OCI-LY1 (cell line): ENCODE measurements at regions not wholly inside any gene's neighbourhood (a gene's known extent, or its start where the extent isn't known, plus 50 kb on each side); places are given as distances from the start of the nearest gene placed in this dataset.

ENCODE experiments used
- H2AFZ ChIP-seq: fragments of 200-600 bp; sonication (generic), shearing (Covaris generic); 2 replicates; pipeline ENCODE4 v1.6.0; 2014; ENCODE audit warnings: antibody characterized with exemption, mild to moderate bottlenecking, low read length
- H3F3A ChIP-seq: fragments of 200-600 bp; sonication (generic), shearing (Covaris generic); 2 replicates; pipeline ENCODE4 v1.6.0; 2014; ENCODE audit warnings: mild to moderate bottlenecking, antibody characterized with exemption, low read length, moderate library complexity; ENCODE audit not compliant: insufficient read depth
- H3K27ac ChIP-seq: fragments of 200-600 bp; sonication (generic); 2 replicates; pipeline ENCODE4 v1.5.1; 2014; ENCODE audit warnings: low read length, mixed run types, mild to moderate bottlenecking, low read depth; ENCODE audit not compliant: poor library complexity, severe bottlenecking
- H3K27me3 ChIP-seq: fragments of 200-600 bp; sonication (generic); 2 replicates; pipeline ENCODE4 v1.6.0; 2014; ENCODE audit warnings: antibody characterized with exemption, mild to moderate bottlenecking, low read length, moderate library complexity; ENCODE audit not compliant: insufficient read depth
- H3K36me3 ChIP-seq: fragments of 200-600 bp; sonication (generic); 2 replicates; pipeline ENCODE4 v1.6.1; 2014; ENCODE audit warnings: mild to moderate bottlenecking, antibody characterized with exemption, low read length, moderate library complexity, mixed read lengths; ENCODE audit not compliant: insufficient read depth
- H3K4me1 ChIP-seq: fragments of 200-600 bp; sonication (generic); 2 replicates; pipeline ENCODE4 v1.5.1; 2014; ENCODE audit warnings: mild to moderate bottlenecking, low read length, moderate library complexity; ENCODE audit not compliant: insufficient read depth, severe bottlenecking
- H3K4me2 ChIP-seq: fragments of 200-600 bp; sonication (generic), shearing (Covaris generic); 2 replicates; pipeline ENCODE4 v1.6.1; 2014; ENCODE audit warnings: low read length
- H3K4me3 ChIP-seq: fragments of 200-600 bp; sonication (generic); 2 replicates; pipeline ENCODE4 v1.5.1; 2014; ENCODE audit warnings: low read length, low read depth, mild to moderate bottlenecking, mixed read lengths; ENCODE audit not compliant: poor library complexity, severe bottlenecking
- H3K79me2 ChIP-seq: fragments of 200-600 bp; shearing (Covaris generic); 2 replicates; pipeline ENCODE4 v1.6.1; 2016; ENCODE audit warnings: mixed run types, low read length, mixed read lengths; ENCODE audit not compliant: insufficient read depth
- H3K9ac ChIP-seq: fragments of 200-600 bp; sonication (generic), shearing (Covaris generic); 2 replicates; pipeline ENCODE4 v1.6.1; 2014; ENCODE audit warnings: mild to moderate bottlenecking, low read length, mixed read lengths
- H3K9me2 ChIP-seq: fragments of 200-600 bp; sonication (generic), shearing (Covaris generic); 2 replicates; pipeline ENCODE4 v1.6.1; 2014; ENCODE audit warnings: low read depth, mild to moderate bottlenecking, low read length, mixed read lengths
- H3K9me3 ChIP-seq: fragments of 200-600 bp; shearing (Covaris generic); 2 replicates; pipeline ENCODE4 v1.6.1; 2014; ENCODE audit warnings: low read length, mixed read lengths
- H4K20me1 ChIP-seq: fragments of 200-600 bp; sonication (generic), shearing (Covaris generic); 2 replicates; pipeline ENCODE4 v1.6.0; 2016; ENCODE audit warnings: mild to moderate bottlenecking, low read length; ENCODE audit not compliant: insufficient read depth
- EZH2 ChIP-seq: fragments of 200-600 bp; sonication (generic), shearing (Covaris generic); IDR thresholded peaks from 2 replicates; pipeline ENCODE4 v1.8.0; 2017; ENCODE audit warnings: borderline replicate concordance, mixed run types, mild to moderate bottlenecking, antibody characterized with exemption, low read length, moderate library complexity, mixed read lengths
- TF ChIP-seq, protein P1 (sequence below): fragments of 200-600 bp; sonication (generic), shearing (Covaris generic); IDR thresholded peaks from 2 replicates; pipeline ENCODE4 v1.5.1; 2017; ENCODE audit warnings: mild to moderate bottlenecking, antibody characterized with exemption, low read length, moderate library complexity, mixed read lengths

DNA sequence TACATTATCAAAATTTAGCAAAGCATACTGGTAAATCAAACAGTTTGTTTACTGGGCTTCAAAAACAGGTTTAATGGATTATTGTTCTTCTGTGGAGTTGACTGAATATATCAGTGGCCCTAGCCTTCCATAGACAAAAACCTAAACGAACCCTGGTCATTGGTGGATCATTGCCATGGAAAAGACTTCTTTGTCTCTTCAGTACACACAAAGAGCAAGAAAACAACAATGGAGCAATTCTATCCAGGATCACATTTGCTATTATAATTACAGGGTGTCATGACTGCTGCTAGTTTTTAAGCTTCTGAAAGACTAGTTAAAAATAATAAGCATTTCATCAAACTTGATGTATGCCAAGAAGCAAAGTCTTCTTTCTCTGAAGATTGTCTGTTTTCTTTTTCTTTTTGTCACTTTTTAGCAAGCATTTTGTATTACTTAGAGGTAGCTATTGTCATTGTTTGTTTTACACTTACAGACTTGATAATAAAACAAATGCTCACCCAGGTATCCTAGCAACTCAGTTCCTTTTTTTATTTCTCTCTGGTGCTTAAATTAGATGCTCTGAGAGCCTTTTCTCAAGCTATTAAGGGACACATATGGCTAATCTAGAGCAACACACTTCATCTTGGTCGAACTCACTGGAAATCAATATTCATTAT is 1228.7 kb upstream of the DDX18 start:
- H3K4me1 ChIP-seq, result no peaks in the 10 kb centered on the region
- TF ChIP-seq EZH2, result no peak
- TF ChIP-seq, protein P1, sequence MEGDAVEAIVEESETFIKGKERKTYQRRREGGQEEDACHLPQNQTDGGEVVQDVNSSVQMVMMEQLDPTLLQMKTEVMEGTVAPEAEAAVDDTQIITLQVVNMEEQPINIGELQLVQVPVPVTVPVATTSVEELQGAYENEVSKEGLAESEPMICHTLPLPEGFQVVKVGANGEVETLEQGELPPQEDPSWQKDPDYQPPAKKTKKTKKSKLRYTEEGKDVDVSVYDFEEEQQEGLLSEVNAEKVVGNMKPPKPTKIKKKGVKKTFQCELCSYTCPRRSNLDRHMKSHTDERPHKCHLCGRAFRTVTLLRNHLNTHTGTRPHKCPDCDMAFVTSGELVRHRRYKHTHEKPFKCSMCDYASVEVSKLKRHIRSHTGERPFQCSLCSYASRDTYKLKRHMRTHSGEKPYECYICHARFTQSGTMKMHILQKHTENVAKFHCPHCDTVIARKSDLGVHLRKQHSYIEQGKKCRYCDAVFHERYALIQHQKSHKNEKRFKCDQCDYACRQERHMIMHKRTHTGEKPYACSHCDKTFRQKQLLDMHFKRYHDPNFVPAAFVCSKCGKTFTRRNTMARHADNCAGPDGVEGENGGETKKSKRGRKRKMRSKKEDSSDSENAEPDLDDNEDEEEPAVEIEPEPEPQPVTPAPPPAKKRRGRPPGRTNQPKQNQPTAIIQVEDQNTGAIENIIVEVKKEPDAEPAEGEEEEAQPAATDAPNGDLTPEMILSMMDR, result no peak
- no peak overlapping the region for H2AFZ ChIP-seq
- H3K79me2 ChIP-seq, result no peaks in the 10 kb centered on the region
- no peak overlapping the region for H3K9ac ChIP-seq
- no peaks in the 10 kb centered on the region for H3K36me3 ChIP-seq
- no peaks in the 10 kb centered on the region for H3K9me3 ChIP-seq
- H3K4me2 ChIP-seq, result no peak overlapping the region
- no peak overlapping the region for H3K27ac ChIP-seq
- H3K9me2 ChIP-seq, result no peaks in the 10 kb centered on the region
- H3K27me3 ChIP-seq, result no peaks in the 10 kb centered on the region
- H3F3A ChIP-seq, result no peaks in the 10 kb centered on the region
- no peaks in the 10 kb centered on the region for H4K20me1 ChIP-seq
- no peak overlapping the region for H3K4me3 ChIP-seq

DNA sequence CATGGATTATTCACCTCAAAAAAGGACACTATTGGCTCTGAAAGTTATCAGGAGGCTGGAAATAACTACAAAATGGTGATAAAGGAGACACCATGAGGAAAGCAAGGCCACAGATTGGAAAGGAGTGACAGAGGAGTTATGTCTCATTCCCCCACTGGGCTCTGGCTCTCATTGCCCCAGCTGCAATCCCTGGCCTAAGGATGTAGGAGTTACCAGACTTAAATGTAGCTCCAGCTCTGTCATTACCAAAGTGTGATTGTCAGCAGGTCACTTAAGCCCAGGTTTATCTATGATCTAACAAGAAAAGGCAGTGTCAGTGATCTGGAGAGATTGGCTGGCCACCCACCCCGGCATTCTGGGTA is 1228.2 kb upstream of the DDX18 start:
- Histone ChIP-seq H2AFZ (no peak overlapping the region), H3K27ac (no peak overlapping the region), H3F3A (no peaks in the 10 kb centered on the region), H3K36me3 (no peaks in the 10 kb centered on the region), H4K20me1 (no peaks in the 10 kb centered on the region), H3K9me2 (no peaks in the 10 kb centered on the region), H3K4me1 (no peaks in the 10 kb centered on the region), H3K9me3 (no peaks in the 10 kb centered on the region), H3K79me2 (no peaks in the 10 kb centered on the region), H3K4me2 (no peak overlapping the region), H3K27me3 (no peaks in the 10 kb centered on the region), H3K9ac (no peak overlapping the region), H3K4me3 (no peak overlapping the region)
- TF ChIP-seq, protein P1, result no peak
- no peak for TF ChIP-seq EZH2
